ENCODE measurements at regions not wholly inside any gene's neighbourhood (a gene's known extent, or its start where the extent isn't known, plus 50 kb on each side); places are given as distances from the start of the nearest gene placed in this dataset.

GRCh38 chr10:43955978-43956377 is 307.3 kb upstream of the ZNF32 start:
- DNase-seq (ENCODE audit: low spot score) = peak; percentile 10

- peak; percentile 4 for DNase-seq (ENCODE audit: low spot score)
Observed at GRCh38 chr10:43955002-43955596, 306.4 kb upstream of the ZNF32 start.

DNA sequence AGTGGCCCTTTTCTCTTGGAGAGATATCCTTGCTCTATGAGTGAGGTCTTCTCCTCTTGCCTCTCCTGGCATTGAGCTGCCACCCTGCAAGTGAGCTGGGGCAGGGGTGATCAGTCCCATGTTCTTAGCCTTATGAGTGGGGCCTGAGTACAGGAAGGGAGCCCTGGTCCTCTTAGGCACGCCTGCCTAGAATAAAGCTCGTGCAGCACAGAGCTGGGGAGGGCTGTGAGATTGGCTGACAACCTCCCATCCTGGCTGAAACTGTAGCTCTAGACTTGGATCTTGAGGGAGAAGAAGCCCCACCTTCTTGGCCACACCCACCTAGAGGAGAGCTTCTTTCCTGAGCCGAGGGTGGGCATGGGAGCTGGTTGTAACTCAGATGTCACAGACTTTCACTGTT is 305.0 kb upstream of the ZNF32 start:
- DNase-seq (ENCODE audit: low spot score) = peak; percentile 6

- DNase-seq (ENCODE audit: low spot score) = peak; percentile 5
Observed at GRCh38 chr10:43952760-43953159, 304.1 kb upstream of the ZNF32 start.

GRCh38 chr10:43949351-43949750 is 300.7 kb upstream of the ZNF32 start:
- no peak for DNase-seq (ENCODE audit: low spot score)

GRCh38 chr10:43946445-43946844 is 297.8 kb upstream of the ZNF32 start:
- DNase-seq (ENCODE audit: low spot score) = no peak

GRCh38 chr10:43945908-43946307 is 297.2 kb upstream of the ZNF32 start:
- no peak for DNase-seq (ENCODE audit: low spot score)

- no peak for DNase-seq (ENCODE audit: low spot score)
Observed at GRCh38 chr10:43945094-43945730, 296.5 kb upstream of the ZNF32 start.

DNA sequence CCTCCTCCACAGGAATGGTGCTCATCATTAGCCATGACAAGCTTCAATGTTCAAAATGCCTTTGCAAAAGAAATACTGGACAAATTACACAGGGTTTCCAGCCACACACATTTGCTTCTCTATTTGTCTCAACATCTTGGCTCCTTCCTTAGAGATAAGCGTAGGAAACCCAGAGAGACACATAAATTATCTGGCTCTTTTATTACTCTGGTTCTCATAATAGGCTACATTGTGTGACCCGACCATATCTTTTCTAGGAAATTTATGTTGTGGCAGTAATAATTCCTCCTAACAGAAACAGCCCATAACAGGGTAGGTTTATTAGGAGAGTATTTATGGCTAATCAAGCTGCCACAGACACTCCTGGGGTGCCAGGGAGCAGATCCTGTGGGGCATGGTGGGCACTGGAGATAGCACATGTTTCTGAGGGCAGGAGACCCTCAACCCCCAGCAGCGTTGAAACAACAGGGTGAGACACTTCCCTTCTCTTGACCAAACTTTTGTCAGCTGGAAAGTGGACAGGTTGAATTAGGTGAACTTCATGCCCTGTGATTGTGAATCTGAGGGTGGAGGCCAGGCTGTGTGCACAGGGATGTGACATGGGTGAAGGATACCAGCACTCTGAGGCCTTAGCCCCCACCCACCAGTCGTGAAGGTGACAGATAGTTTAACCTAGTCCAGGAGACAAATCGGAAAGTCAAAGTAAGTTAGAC is 295.9 kb upstream of the ZNF32 start:
- DNase-seq (ENCODE audit: low spot score) = no peak

DNA sequence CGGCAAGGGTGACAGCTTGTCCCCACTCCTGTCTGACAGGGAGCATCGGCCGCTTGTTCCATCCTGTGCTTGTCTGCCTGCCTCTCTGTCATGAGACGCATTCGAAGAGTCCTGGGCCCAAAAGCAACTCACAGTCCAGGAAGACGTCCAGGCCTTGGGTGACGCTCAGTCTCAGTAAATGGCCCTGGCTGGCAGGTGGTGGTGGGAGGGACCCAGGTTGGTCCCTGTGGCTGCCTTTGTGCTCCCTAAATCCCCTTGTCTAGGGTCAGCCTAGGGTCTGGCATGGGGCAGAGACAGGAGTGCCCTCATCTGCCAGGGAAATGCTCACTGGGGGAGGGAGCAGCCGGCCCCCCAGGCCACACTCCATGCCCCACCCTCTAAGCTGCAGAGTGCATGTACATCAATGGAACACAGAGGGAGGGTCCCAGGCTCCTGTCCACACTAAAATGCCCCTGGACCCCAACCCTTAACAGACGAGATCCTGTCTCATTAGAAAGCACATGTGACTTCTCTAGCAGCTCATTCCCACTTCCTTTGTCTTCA is 295.2 kb upstream of the ZNF32 start:
- peak; percentile 8 for DNase-seq (ENCODE audit: low spot score)

GRCh38 chr10:43943119-43943817 is 294.6 kb upstream of the ZNF32 start:
- peak; percentile 18 for DNase-seq (ENCODE audit: low spot score)

DNA sequence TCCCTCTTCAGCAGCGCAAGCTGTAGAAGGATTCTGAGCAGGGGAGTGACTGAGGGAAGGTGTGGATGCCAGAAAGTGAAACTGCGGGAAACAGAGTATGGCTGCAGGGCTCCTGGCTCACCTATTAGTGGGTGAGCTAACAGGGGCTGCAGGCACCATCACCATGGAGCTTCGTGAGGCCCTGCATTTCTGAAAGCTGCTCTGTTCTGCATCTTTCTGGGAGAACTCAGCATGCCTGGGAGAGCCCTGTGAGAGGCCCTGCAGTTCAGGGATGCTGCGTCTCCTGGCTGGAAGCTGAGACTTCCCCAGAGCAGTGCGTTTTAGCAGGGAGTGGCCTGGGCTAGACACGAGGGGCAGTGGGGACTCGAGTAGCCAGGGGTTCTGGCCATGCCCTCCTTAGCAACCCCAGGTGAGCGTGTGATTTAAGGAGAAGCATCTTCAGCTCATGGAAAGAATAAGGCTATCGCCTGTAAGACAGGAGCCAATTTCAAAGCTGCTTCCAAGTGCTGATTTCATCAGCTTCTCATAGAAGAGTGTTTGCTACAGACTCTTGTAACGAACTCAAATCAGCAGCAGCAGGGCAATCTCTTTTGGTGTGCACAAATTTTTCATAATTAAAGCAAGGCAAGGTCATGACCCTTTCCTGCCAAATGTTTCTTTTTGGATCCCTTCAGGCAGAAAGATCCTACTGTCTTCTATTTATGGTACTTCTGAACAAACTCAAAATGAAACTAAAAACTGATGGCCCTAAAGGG is 293.6 kb upstream of the ZNF32 start:
- peak; percentile 1 for DNase-seq (ENCODE audit: low spot score)

- DNase-seq (ENCODE audit: low spot score) = no peak
Observed at GRCh38 chr10:43940898-43941837, 292.5 kb upstream of the ZNF32 start.

DNA sequence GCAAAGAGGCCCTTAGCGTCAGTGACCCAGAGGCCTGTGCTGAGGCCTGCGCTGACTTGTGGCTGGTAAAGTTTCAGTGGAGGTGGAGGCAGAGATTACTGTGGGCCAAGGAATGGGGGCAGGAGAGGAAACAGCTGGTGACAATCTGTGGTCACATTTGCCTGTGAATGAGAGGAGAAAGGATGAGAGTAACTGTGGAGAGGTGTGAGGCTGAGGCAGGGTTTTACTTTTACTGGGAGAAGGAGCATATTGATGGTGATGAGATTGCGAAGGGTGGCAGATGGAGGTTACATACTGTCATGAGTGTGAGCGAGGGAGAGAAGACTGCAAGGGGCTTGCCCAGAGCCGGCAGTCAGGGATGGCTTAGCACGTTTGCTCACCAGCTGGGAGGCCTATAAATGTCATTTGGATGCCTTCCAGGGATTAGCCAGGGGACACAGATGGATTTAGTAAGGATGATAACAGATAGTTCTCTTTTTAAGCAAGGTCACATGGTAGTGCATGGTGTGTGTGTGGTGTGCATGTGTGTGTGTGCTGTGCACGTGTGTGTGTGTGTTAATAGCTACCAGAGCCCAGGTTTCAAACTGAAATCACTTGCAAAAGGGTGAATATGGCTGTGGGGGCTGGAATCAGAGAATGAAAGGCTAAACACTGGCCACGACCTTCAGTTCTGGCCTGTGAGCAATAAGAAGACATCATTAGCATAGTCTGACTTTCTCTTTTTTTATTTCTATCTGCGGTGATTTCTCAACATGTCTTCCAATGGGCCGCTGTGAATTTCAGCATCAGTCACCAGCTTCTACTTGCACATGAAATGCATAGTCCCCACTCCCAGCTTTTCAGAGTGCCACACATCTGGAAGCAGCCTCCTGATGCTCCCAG is 291.5 kb upstream of the ZNF32 start:
- peak; percentile 45 for DNase-seq (ENCODE audit: low spot score)

DNA sequence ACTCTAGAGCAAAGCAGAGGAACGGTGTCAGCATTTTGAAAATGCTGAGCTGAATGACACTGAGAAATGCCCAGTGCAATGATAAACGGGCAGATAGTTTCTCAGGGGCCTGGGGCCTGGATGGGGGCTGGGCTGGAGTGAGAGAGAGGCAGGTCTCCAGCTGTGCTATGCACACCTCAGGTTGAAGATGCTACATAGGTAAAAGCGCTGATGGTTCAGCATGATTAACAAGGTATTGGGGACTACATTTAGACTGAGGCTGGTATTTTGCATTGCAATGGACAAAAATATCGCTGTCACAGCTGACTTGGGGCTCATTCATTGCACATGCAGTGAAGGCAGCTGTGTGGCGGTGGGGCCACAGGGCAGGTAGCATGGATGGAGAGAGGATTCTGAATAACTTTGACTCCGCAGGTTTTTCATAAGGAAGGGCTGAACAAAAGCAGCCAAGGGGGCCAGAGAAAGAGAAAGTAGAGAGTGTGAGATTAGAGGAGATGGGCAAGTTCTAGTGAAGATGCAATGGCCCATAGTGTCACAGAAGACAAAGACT is 290.8 kb upstream of the ZNF32 start:
- DNase-seq (ENCODE audit: low spot score) = peak; percentile 12

DNA sequence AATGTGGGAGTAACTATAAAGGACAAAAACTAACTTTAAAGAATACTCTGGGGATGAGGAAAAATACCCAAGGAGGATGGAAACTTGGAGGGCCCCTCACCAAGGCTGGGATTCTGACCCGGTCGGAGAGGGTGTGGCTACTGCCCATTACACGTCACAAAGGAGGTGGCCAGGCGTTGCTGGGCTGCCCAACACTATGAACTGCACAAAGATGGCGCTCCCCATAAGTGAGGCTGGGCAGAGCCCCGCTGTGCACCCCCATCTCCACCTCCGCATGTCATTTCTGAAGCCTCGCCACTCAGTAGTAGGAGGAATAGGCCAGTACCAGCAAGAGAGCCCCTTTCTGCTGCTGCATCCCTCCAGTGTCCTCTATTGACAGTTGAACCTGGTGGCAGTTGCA is 290.1 kb upstream of the ZNF32 start:
- peak; percentile 15 for DNase-seq (ENCODE audit: low spot score)

DNA sequence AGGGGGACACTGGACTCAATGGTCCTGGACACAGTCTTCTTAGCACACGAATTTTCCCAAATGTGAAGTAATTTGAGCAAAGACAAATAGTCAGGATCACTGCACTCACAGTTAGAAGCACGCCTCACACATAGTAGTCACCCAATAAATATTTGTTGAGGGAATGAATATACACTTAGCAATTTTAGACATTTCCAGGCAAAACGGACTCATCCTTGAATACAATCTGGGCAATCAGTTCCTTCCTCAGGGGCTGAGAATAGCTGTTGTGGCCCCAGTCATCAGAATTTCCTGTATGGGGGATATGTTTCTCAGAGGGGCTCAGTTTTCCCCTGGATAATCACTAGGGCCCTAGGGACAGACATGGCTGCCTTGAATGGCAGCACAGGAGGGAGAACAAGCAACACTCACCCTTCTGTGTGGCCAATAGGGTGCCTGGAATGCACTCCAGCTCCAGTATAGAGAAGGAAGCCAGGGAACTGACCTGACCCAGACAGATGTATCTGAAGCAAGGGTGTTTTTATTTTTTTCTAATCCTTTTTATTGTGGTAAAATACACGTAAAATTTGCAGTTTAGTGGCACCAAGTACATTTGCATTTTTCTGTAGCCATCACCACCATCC is 282.7 kb upstream of the ZNF32 start:
- no peak for DNase-seq (ENCODE audit: low spot score)

DNA sequence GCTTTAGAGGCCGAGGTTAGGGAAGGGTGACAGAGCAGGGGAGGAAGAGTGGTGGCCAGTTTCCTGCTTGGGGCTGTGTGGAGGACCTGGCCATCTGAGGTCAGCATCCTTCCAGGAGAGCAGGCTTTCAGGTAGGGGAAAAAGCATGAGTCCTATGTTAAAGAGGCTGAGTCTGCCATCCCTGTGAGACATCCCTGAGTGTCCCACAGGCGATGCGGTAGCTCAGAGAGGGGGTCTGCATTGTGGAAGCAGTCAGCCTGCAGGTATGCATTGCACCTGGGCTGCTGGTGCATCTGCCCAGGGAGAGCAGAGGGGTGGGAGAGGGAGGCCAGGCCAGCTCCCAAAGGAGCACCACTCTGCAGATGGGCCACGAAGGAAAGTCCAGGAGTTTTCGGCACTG is 282.1 kb upstream of the ZNF32 start:
- DNase-seq (ENCODE audit: low spot score) = no peak

- no peak for DNase-seq (ENCODE audit: low spot score)
Observed at GRCh38 chr10:43930243-43930642, 281.6 kb upstream of the ZNF32 start.
